ENCODE measurements at regions not wholly inside any gene's neighbourhood (a gene's known extent, or its start where the extent isn't known, plus 50 kb on each side); places are given as distances from the start of the nearest gene placed in this dataset.
A peak's percentile ranks its signal among the peaks of the same experiment; 100 is the strongest.
"Not testable (repeated sequence)": the region's sequence is repeated elsewhere in the genome, so short reads cannot be mapped to it uniquely, and the experiment has no call there.

DNA sequence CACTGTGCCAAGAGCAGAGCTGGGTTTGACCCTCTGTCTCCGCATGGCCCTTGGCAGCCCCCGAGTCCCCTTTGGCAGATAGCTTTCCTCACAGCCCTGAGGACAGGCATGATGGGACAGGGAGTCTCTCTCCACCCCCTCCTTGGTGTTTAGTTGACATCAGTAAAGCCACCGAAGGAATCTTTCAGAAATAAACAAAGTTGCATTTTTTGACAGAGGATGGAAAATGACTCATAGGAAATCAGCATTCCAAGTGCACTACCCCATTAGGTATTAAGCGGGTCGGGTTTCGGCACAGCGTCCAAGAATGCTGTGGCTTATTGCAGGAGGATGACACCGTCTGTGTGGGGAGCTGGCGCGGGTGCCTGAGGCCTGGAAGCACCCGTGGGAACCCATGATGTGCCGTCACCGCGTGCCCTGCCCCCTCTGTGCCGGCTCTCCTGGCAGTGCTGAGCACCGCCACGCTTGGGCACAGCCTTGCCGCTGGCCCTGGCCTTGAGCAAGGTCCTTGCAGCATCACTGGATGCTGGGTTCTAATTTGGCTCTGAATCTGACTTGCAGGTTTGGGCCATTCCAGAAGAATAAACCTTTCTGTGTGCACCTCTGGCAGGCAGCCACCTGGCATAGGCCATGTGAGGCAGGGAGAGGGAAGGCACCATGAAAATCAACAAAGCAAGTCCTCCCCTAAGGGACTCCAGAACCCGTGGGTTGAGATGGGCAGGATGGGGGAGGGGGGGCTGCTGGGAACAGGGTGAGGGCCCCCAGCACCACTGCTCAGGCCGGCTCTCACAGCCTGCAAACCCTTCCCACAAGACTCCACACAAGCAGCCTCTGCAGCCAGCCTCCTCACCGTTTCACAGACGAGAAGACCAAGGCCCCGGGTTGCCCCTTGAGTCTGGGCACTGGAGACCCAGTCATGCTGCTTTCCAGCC is 50.5 kb upstream of the ZNF469 start:
- Mint-ChIP-seq H3K4me3 (ENCODE audit: unreplicated experiment) (peak overlapping the region; percentile 48), H3K9me3 (ENCODE audit: low read depth) (no peaks in the 10 kb centered on the region), H3K27ac (ENCODE audit: unreplicated experiment) (no peak overlapping the region), H3K36me3 (ENCODE audit: low read depth) (no peaks in the 10 kb centered on the region), H3K27me3 (ENCODE audit: low read depth) (no peaks in the 10 kb centered on the region), H3K4me1 (ENCODE audit: low read depth) (peaks cover 11% of the 10 kb centered on the region)
- TF ChIP-seq, protein P1, sequence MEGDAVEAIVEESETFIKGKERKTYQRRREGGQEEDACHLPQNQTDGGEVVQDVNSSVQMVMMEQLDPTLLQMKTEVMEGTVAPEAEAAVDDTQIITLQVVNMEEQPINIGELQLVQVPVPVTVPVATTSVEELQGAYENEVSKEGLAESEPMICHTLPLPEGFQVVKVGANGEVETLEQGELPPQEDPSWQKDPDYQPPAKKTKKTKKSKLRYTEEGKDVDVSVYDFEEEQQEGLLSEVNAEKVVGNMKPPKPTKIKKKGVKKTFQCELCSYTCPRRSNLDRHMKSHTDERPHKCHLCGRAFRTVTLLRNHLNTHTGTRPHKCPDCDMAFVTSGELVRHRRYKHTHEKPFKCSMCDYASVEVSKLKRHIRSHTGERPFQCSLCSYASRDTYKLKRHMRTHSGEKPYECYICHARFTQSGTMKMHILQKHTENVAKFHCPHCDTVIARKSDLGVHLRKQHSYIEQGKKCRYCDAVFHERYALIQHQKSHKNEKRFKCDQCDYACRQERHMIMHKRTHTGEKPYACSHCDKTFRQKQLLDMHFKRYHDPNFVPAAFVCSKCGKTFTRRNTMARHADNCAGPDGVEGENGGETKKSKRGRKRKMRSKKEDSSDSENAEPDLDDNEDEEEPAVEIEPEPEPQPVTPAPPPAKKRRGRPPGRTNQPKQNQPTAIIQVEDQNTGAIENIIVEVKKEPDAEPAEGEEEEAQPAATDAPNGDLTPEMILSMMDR (IDR thresholded peaks at IDR 0.05) = no peak
- no peak for DNase-seq (ENCODE audit: low spot score)

DNA sequence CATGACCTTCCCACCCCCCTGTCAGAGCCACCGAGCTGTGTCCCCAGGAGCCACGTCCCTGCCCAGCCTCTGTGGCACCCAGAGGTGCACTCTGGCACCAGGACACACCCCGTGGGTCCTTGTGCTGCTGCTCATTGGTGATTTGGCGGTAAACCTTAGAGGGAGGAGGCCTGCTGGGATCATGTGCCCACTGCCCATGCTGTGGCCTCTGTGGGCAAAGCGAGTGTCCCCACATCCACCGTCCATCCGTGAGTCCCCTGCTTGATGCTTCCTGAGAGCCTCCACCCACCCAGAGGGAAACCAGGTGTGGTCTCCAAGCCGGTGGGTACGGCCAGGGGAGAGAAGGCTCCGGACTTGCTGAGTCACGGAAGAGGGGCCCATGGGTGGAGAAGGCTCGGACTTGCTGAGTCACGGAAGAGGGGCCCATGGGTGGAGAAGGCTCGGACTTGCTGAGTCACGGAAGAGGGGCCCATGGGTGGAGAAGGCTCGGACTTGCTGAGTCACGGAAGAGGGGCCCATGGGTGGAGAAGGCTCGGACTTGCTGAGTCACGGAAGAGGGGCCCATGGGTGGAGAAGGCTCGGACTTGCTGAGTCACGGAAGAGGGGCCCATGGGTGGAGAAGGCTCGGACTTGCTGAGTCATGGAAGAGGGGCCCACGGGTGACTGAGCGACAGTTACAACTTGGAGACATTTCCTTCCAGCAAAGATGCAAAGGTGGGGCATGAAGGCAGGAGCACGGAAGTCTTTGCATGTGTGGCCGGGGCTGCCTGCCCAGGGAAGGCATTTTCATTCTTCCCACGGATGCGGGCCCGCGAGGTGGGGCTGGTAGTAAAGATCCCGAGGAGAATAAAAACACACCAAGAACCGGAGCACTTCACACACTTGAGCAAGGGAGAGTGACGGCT is 49.6 kb upstream of the ZNF469 start:
- Mint-ChIP-seq H3K4me3 (ENCODE audit: unreplicated experiment) (peak overlapping the region; percentile 66), H3K4me1 (ENCODE audit: low read depth) (peaks cover 11% of the 10 kb centered on the region), H3K27ac (ENCODE audit: unreplicated experiment) (peak overlapping the region; percentile 91)
- not testable (repeated sequence) for H3K27me3 Mint-ChIP-seq (ENCODE audit: low read depth); DNase-seq (ENCODE audit: low spot score); H3K9me3 Mint-ChIP-seq (ENCODE audit: low read depth); H3K36me3 Mint-ChIP-seq (ENCODE audit: low read depth)

Measured in chondrocyte (in vitro differentiated cells).